ENCODE measurements at regions not wholly inside any gene's neighbourhood (a gene's known extent, or its start where the extent isn't known, plus 50 kb on each side); places are given as distances from the start of the nearest gene placed in this dataset.

DNA sequence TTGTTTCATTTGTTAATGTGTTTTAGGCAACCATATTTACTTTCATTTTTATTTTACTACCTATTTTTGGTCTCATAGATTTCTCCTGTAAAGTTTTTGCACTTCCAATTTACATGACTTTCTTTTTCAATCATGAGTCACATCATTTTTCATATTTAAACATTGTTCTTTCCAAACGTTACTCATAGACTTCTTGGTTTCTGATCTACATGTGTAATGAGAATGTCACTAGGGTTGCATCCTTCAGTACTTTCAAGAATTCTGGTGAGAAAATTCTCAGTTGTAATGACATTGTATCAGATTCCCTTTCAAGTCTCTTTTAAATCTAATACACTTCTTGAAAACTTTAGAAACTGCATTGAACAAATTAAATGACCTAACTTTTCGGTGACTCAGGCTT is 991.7 kb downstream of the EFNB2 start:
- Histone ChIP-seq H3K9me3 (ENCODE audit: low read depth, low read length) (no peaks in the 10 kb centered on the region), H3K9ac (ENCODE audit: insufficient read length) (no peak overlapping the region), H3K27ac (no peak overlapping the region), H3K36me3 (ENCODE audit: insufficient read depth, low read length) (no peaks in the 10 kb centered on the region), H3K4me3 (no peak overlapping the region)
- TF ChIP-seq FOXP2 (optimal IDR thresholded peaks at IDR 0.05; ENCODE audit: control extremely low read depth, extremely low read length, insufficient read depth) (no peak), POLR2AphosphoS5 (IDR thresholded peaks at IDR 0.05; ENCODE audit: borderline replicate concordance, low read depth, low read length) (no peak), EZH2 (IDR thresholded peaks at IDR 0.05) (no peak)
- no peak for DNase-seq (ENCODE audit: low read depth, low spot score)

DNA sequence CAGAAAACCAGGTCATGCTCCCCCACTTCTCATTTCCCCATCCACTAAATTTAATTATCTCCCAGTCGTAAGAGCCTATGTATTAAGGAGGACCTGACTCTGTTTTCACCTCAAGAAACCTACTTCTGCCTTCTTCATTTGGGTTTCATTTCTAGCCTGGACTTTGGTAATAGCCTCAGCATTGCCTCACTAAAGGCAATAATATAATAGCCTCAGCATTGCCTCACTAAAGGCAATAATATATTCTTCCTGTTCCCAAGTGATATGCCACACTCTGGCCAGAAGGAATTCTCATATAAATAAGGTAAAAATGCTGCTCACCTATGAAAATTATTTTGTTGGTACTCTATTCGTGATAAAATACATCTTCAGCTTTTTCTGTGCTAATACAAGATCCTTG is 993.9 kb downstream of the EFNB2 start:
- DNase-seq (ENCODE audit: low read depth, low spot score) = no peak
- Histone ChIP-seq H3K27ac (no peak overlapping the region), H3K4me3 (no peak overlapping the region), H3K9me3 (ENCODE audit: low read depth, low read length) (no peaks in the 10 kb centered on the region), H3K36me3 (ENCODE audit: insufficient read depth, low read length) (no peaks in the 10 kb centered on the region), H3K9ac (ENCODE audit: insufficient read length) (no peak overlapping the region)
- TF ChIP-seq EZH2 (IDR thresholded peaks at IDR 0.05) (no peak), FOXP2 (optimal IDR thresholded peaks at IDR 0.05; ENCODE audit: control extremely low read depth, extremely low read length, insufficient read depth) (no peak), POLR2AphosphoS5 (IDR thresholded peaks at IDR 0.05; ENCODE audit: borderline replicate concordance, low read depth, low read length) (no peak)

DNA sequence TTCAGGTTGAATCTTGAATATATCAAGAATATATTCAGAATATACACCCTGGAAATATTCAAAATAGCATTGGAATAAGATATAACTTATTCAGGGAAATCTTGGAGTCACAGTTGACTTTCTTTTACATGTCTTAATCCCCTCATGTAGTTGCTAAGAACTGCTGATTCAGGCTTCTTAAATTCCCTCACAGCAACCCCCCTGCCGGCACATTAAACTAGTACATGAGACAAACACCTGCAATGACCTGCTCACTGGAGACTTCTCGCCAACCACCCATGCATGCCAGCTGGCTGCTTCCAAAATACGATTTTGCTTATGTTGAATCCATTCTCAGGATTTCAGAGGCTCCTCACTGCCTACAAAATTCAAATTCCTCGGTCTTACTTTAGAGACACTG is 997.1 kb downstream of the EFNB2 start:
- DNase-seq (ENCODE audit: low read depth, low spot score) = no peak
- no peaks in the 10 kb centered on the region for H3K9me3 ChIP-seq (ENCODE audit: low read depth, low read length)
- no peak for TF ChIP-seq EZH2 (IDR thresholded peaks at IDR 0.05)
- H3K27ac ChIP-seq = no peak overlapping the region
- no peak overlapping the region for H3K4me3 ChIP-seq
- H3K9ac ChIP-seq (ENCODE audit: insufficient read length) = no peak overlapping the region
- no peaks in the 10 kb centered on the region for H3K36me3 ChIP-seq (ENCODE audit: insufficient read depth, low read length)

DNA sequence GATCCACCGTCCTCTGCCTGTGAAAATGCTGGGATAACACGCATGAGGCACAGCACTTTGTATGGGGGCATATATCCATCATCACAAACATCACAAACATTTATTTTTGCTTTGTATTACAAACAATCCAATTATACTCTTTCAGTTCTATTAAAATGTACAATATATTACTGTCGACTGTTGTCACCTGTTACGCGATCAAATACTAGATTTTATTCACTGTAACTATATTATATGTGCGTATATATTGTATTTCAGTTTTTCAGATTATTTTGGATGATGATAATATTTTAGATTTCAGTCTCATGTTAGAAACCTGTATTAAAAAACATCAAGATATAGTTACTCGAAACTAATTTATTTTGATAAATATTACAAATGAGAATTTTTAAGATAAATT is 998.3 kb downstream of the EFNB2 start:
- TF ChIP-seq POLR2AphosphoS5 (IDR thresholded peaks at IDR 0.05; ENCODE audit: borderline replicate concordance, low read depth, low read length) (no peak), EZH2 (IDR thresholded peaks at IDR 0.05) (no peak), FOXP2 (optimal IDR thresholded peaks at IDR 0.05; ENCODE audit: control extremely low read depth, extremely low read length, insufficient read depth) (no peak)
- DNase-seq (ENCODE audit: low read depth, low spot score) = no peak
- Histone ChIP-seq H3K27ac (no peak overlapping the region), H3K36me3 (ENCODE audit: insufficient read depth, low read length) (no peaks in the 10 kb centered on the region), H3K9me3 (ENCODE audit: low read depth, low read length) (no peaks in the 10 kb centered on the region), H3K9ac (ENCODE audit: insufficient read length) (no peak overlapping the region), H3K4me3 (no peak overlapping the region)

DNA sequence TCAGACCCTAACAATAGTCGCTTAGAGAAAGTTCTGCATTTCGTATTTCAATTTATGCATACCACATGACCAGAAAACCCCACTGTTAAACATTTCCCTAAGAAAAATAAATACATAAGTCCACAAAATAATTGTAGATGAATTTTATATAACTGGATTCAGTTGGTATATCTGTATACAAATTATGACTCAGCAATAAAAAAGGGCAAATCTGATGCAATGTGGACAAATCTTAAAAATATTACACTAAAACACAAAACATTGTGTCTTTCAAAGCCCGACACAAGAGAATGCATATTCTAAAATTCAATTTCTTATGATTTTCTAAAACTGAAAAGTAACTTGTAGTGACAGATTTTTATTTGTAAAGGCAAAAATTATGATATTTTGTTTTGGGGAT is 1005.0 kb downstream of the EFNB2 start:
- Histone ChIP-seq H3K36me3 (ENCODE audit: insufficient read depth, low read length) (no peaks in the 10 kb centered on the region), H3K4me3 (no peak overlapping the region), H3K9ac (ENCODE audit: insufficient read length) (no peak overlapping the region), H3K27ac (no peak overlapping the region), H3K9me3 (ENCODE audit: low read depth, low read length) (no peaks in the 10 kb centered on the region)
- DNase-seq (ENCODE audit: low read depth, low spot score) = no peak
- TF ChIP-seq EZH2 (IDR thresholded peaks at IDR 0.05) (no peak), POLR2AphosphoS5 (IDR thresholded peaks at IDR 0.05; ENCODE audit: borderline replicate concordance, low read depth, low read length) (no peak), FOXP2 (optimal IDR thresholded peaks at IDR 0.05; ENCODE audit: control extremely low read depth, extremely low read length, insufficient read depth) (no peak)

GRCh38 chr13:105527127-105527526 is 1008.3 kb downstream of the EFNB2 start:
- Histone ChIP-seq H3K9me3 (ENCODE audit: low read depth, low read length) (no peaks in the 10 kb centered on the region), H3K36me3 (ENCODE audit: insufficient read depth, low read length) (no peaks in the 10 kb centered on the region), H3K4me3 (no peak overlapping the region), H3K27ac (no peak overlapping the region), H3K9ac (ENCODE audit: insufficient read length) (no peak overlapping the region)
- DNase-seq (ENCODE audit: low read depth, low spot score) = no peak
- TF ChIP-seq POLR2AphosphoS5 (IDR thresholded peaks at IDR 0.05; ENCODE audit: borderline replicate concordance, low read depth, low read length) (no peak), FOXP2 (optimal IDR thresholded peaks at IDR 0.05; ENCODE audit: control extremely low read depth, extremely low read length, insufficient read depth) (no peak), EZH2 (IDR thresholded peaks at IDR 0.05) (no peak)

DNA sequence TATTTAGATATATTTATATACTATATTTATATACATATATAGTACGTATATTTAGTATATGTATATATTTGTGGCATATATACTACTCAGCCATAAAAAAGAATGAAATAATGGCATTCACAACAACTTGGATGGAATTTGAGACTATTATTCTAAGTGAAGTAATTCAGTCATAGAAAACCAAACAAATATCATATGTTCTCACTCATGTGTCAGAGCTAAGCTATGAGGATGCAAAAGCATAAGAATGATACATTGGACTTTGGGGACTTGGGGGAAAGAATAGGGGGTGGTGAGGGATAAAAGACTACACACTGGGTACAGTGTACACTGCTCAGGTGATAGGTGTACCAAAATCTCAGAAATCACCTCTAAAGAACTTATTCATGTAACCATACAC is 1015.7 kb downstream of the EFNB2 start:
- H3K27ac ChIP-seq = no peak overlapping the region
- no peak overlapping the region for H3K4me3 ChIP-seq
- no peaks in the 10 kb centered on the region for H3K9me3 ChIP-seq (ENCODE audit: low read depth, low read length)
- no peak overlapping the region for H3K9ac ChIP-seq (ENCODE audit: insufficient read length)
- TF ChIP-seq EZH2 (IDR thresholded peaks at IDR 0.05) (no peak), FOXP2 (optimal IDR thresholded peaks at IDR 0.05; ENCODE audit: control extremely low read depth, extremely low read length, insufficient read depth) (no peak), POLR2AphosphoS5 (IDR thresholded peaks at IDR 0.05; ENCODE audit: borderline replicate concordance, low read depth, low read length) (no peak)
- no peak for DNase-seq (ENCODE audit: low read depth, low spot score)
- H3K36me3 ChIP-seq (ENCODE audit: insufficient read depth, low read length) = no peaks in the 10 kb centered on the region

DNA sequence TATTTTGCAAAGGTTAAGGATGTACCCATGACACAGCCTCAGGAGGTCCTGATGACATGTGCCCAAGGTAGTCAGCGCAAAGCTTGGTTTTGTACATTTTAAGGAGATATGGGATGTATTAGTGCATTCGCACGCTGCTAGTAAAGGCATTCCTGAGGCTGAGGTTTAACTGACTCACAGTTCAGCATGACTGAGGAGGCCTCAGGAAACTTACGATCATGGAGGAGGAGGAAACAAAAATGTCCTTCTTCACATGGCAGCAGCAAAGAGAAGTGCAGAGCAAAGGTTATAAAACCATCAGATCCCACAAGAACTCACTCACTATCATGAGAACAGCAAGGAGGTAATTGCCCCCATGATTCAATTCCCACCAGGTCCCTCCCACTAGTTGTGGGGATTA is 1017.4 kb downstream of the EFNB2 start:
- no peak overlapping the region for H3K27ac ChIP-seq
- H3K9ac ChIP-seq (ENCODE audit: insufficient read length) = no peak overlapping the region
- DNase-seq (ENCODE audit: low read depth, low spot score) = no peak
- H3K4me3 ChIP-seq = no peak overlapping the region
- TF ChIP-seq FOXP2 (optimal IDR thresholded peaks at IDR 0.05; ENCODE audit: control extremely low read depth, extremely low read length, insufficient read depth) = no peak
- TF ChIP-seq EZH2 (IDR thresholded peaks at IDR 0.05) = no peak
- TF ChIP-seq POLR2AphosphoS5 (IDR thresholded peaks at IDR 0.05; ENCODE audit: borderline replicate concordance, low read depth, low read length) = no peak
- H3K36me3 ChIP-seq (ENCODE audit: insufficient read depth, low read length) = no peaks in the 10 kb centered on the region
- no peaks in the 10 kb centered on the region for H3K9me3 ChIP-seq (ENCODE audit: low read depth, low read length)

GRCh38 chr13:105514401-105514800 is 1021.1 kb downstream of the EFNB2 start:
- TF ChIP-seq EZH2 (IDR thresholded peaks at IDR 0.05) (no peak), FOXP2 (optimal IDR thresholded peaks at IDR 0.05; ENCODE audit: control extremely low read depth, extremely low read length, insufficient read depth) (no peak), POLR2AphosphoS5 (IDR thresholded peaks at IDR 0.05; ENCODE audit: borderline replicate concordance, low read depth, low read length) (no peak)
- no peak for DNase-seq (ENCODE audit: low read depth, low spot score)

More at GRCh38 chr13:105514401-105514800, 1021.1 kb downstream of the EFNB2 start:
- Histone ChIP-seq H3K9me3 (ENCODE audit: low read depth, low read length) (no peaks in the 10 kb centered on the region), H3K9ac (ENCODE audit: insufficient read length) (no peak overlapping the region), H3K36me3 (ENCODE audit: insufficient read depth, low read length) (no peaks in the 10 kb centered on the region), H3K27ac (no peak overlapping the region), H3K4me3 (no peak overlapping the region)

Measured in SK-N-MC (cell line).